ENCODE measurements at regions not wholly inside any gene's neighbourhood (a gene's known extent, or its start where the extent isn't known, plus 50 kb on each side); places are given as distances from the start of the nearest gene placed in this dataset.

- TF ChIP-seq ZNF621 (tag by site-specific recombination; IDR thresholded peaks at IDR 0.05): no peak
- TF ChIP-seq OSR2 (tag by site-specific recombination; IDR thresholded peaks at IDR 0.05): no peak
- no peak for TF ChIP-seq ZNF112 (tag by site-specific recombination; IDR thresholded peaks at IDR 0.05)
- TF ChIP-seq ZNF23 (tag by site-specific recombination; IDR thresholded peaks at IDR 0.05; ENCODE audit: borderline replicate concordance): no peak
- TF ChIP-seq IKZF3 (tag by site-specific recombination; IDR thresholded peaks at IDR 0.05): no peak
- TF ChIP-seq ZNF555 (tag by site-specific recombination; conservative IDR thresholded peaks at IDR 0.05): no peak
- TF ChIP-seq ZNF341 (tag by site-specific recombination; IDR thresholded peaks at IDR 0.05; ENCODE audit: low read depth): no peak
These were observed 479.0 kb downstream of the CAAP1 start (continued) for GRCh38 chr9:26413611-26414010.

GRCh38 chr9:26412446-26412845 is 480.2 kb downstream of the CAAP1 start:
- TF ChIP-seq MZF1 (tag by site-specific recombination; IDR thresholded peaks at IDR 0.05; ENCODE audit: borderline replicate concordance) (no peak), ZNF433 (tag by site-specific recombination; IDR thresholded peaks at IDR 0.05; ENCODE audit: low read depth) (no peak), MEIS1 (CRISPR knock-in tag; IDR thresholded peaks at IDR 0.05; ENCODE audit: borderline replicate concordance) (no peak), ZNF2 (tag by site-specific recombination; IDR thresholded peaks at IDR 0.05) (no peak), ZNF660 (tag by site-specific recombination; IDR thresholded peaks at IDR 0.05) (no peak), ZNF747 (tag by site-specific recombination; IDR thresholded peaks at IDR 0.05) (no peak), ZNF629 (tag by site-specific recombination; IDR thresholded peaks at IDR 0.05) (no peak), ZBTB10 (tag by site-specific recombination; IDR thresholded peaks at IDR 0.05) (no peak), IKZF3 (tag by site-specific recombination; IDR thresholded peaks at IDR 0.05) (no peak), ZNF510 (tag by site-specific recombination; IDR thresholded peaks at IDR 0.05; ENCODE audit: insufficient replicate concordance) (no peak), PRDM2 (tag by site-specific recombination; IDR thresholded peaks at IDR 0.05; ENCODE audit: borderline replicate concordance) (no peak), ZSCAN5A (tag by site-specific recombination; IDR thresholded peaks at IDR 0.05) (no peak), ZBTB44 (tag by site-specific recombination; IDR thresholded peaks at IDR 0.05) (no peak), SP7 (tag by site-specific recombination; IDR thresholded peaks at IDR 0.05) (no peak), ZNF37A (tag by site-specific recombination; IDR thresholded peaks at IDR 0.05) (no peak), HIC1 (tag by site-specific recombination; IDR thresholded peaks at IDR 0.05) (no peak), ZNF175 (tag by site-specific recombination; IDR thresholded peaks at IDR 0.05) (no peak), BCL11A (tag by site-specific recombination; IDR thresholded peaks at IDR 0.05; ENCODE audit: low read depth) (no peak)
- H3K36me3 ChIP-seq (ENCODE audit: control insufficient read depth in 2 of 2, insufficient read depth in 1 of 2, low read length in 2 of 2): no peaks in the 10 kb centered on the region
- ChIA-PET POLR2A (no interaction called here), CTCF (no interaction called here)
- no peak overlapping the region for H3K4me3 ChIP-seq (ENCODE audit: low read depth, low read length)
- no peaks in the 10 kb centered on the region for H3K9me3 ChIP-seq (ENCODE audit: control insufficient read depth, insufficient read depth, low read depth, low read length)
- no peak overlapping the region for H3K27ac ChIP-seq (ENCODE audit: extremely low read depth, low read depth, low read length)
- H3K4me1 ChIP-seq (ENCODE audit: control insufficient read depth, insufficient read depth, low read length): no peaks in the 10 kb centered on the region

Measured in HEK293 (cell line).